ENCODE measurements at regions not wholly inside any gene's neighbourhood (a gene's known extent, or its start where the extent isn't known, plus 50 kb on each side); places are given as distances from the start of the nearest gene placed in this dataset.
"Not testable (repeated sequence)": the region's sequence is repeated elsewhere in the genome, so short reads cannot be mapped to it uniquely, and the experiment has no call there.

DNA sequence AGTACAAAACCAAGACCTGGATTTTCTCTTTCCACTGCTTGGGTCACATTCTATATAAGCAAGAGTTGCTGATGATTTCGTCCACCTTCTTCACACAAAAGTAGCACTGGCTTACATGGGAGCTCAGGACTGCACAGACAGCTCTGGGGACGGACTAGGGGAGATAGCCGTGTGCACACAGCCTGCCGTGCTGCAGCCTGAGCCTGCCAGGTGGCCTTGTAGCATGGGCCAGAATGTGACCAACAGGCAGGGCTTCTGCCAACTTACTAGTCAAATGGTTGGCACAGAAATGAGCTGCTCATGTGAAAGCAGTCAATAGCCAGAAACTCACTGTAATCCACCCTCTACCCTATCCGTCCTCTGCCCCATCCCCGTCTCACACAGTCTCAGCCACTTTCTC, 299.0 kb downstream of the ANAPC1 start:
- H3K4me2 ChIP-seq (ENCODE audit: insufficient read depth in 1 of 2, low read depth in 2 of 2, low read length in 2 of 2); H4K5ac ChIP-seq (ENCODE audit: insufficient read length, low read depth, low read length); H3K79me1 ChIP-seq (ENCODE audit: low read depth, low read length); CTCF ChIA-PET (ENCODE audit: partially characterized antibody); H3K4me3 ChIP-seq (ENCODE audit: extremely low read depth in 1 of 4, insufficient read depth in 2 of 4, low read depth in 3 of 4, low read length in 4 of 4); H3K9me3 ChIP-seq (ENCODE audit: insufficient read depth in 2 of 2, low read depth in 1 of 2, low read length in 1 of 2); FAIRE-seq; H2BK20ac ChIP-seq (ENCODE audit: low read length); H2BK12ac ChIP-seq (ENCODE audit: low read depth, low read length); H4K8ac ChIP-seq (ENCODE audit: extremely low read depth, insufficient read depth, low read length); H3K14ac ChIP-seq (ENCODE audit: insufficient read length); H2BK120ac ChIP-seq (replicated peaks; ENCODE audit: low read depth, low read length); DNase-seq (ENCODE audit: low read depth in 1 of 2, low spot score in 2 of 2); H3K79me2 ChIP-seq (ENCODE audit: control insufficient read depth in 1 of 2, insufficient read depth in 2 of 2, low read length in 2 of 2); H3K56ac ChIP-seq (replicated peaks; ENCODE audit: insufficient read length, low read depth, low read length); H3K23ac ChIP-seq (ENCODE audit: insufficient read length); H4K91ac ChIP-seq (replicated peaks; ENCODE audit: insufficient read length, low read length); H3K4me1 ChIP-seq (replicated peaks in 1 of 4; ENCODE audit: control insufficient read depth in 3 of 4, insufficient read depth in 4 of 4, low read length in 3 of 4); H2AFZ ChIP-seq (ENCODE audit: low read length); H3K23me2 ChIP-seq (ENCODE audit: low read depth, low read length); H3K27me3 ChIP-seq (replicated peaks in 1 of 4; ENCODE audit: control insufficient read depth in 3 of 4, extremely low read depth in 1 of 4, insufficient read depth in 3 of 4, low read length in 3 of 4); H3K4ac ChIP-seq (replicated peaks; ENCODE audit: insufficient read length, low read depth, low read length); H2AK5ac ChIP-seq (ENCODE audit: low read depth, low read length); POLR2A ChIA-PET (ENCODE audit: partially characterized antibody); H3K36me3 ChIP-seq (ENCODE audit: control insufficient read depth in 2 of 4, insufficient read depth in 4 of 4, low read length in 3 of 4); H3K27ac ChIP-seq (ENCODE audit: low read depth, low read length); H3K9ac ChIP-seq (replicated peaks in 1 of 4; ENCODE audit: extremely low read depth in 1 of 4, low read depth in 3 of 4, low read length in 3 of 4); H2BK15ac ChIP-seq (ENCODE audit: low read length); H4K20me1 ChIP-seq (replicated peaks in 1 of 2; ENCODE audit: control insufficient read depth in 1 of 2, insufficient read depth in 2 of 2, low read length in 2 of 2); H3K18ac ChIP-seq (ENCODE audit: extremely low read depth, low read length); H2BK5ac ChIP-seq (ENCODE audit: low read depth, low read length): not testable (repeated sequence)
- 94% methylated on average over 4 of the region's 6 CpGs; no CpG with 5 or more reads in 1 of the 2 experiments for WGBS, 2 experiments (ENCODE audit: extremely low coverage in 1 of 2, insufficient coverage in 1 of 2, insufficient read length in 1 of 2, insufficient replicate concordance in 2 of 2, low coverage in 1 of 2, low lambda C conversion rate in 2 of 2, missing lambda C conversion rate in 1 of 2)

- H3K56ac ChIP-seq (replicated peaks; ENCODE audit: insufficient read length, low read depth, low read length); H4K91ac ChIP-seq (replicated peaks; ENCODE audit: insufficient read length, low read length); H2BK5ac ChIP-seq (ENCODE audit: low read depth, low read length); H2AK5ac ChIP-seq (ENCODE audit: low read depth, low read length); H3K4me1 ChIP-seq (replicated peaks in 1 of 4; ENCODE audit: control insufficient read depth in 3 of 4, insufficient read depth in 4 of 4, low read length in 3 of 4); H3K14ac ChIP-seq (ENCODE audit: insufficient read length); H3K36me3 ChIP-seq (ENCODE audit: control insufficient read depth in 2 of 4, insufficient read depth in 4 of 4, low read length in 3 of 4); H4K5ac ChIP-seq (ENCODE audit: insufficient read length, low read depth, low read length); H3K4me2 ChIP-seq (ENCODE audit: insufficient read depth in 1 of 2, low read depth in 2 of 2, low read length in 2 of 2); H3K27me3 ChIP-seq (replicated peaks in 1 of 4; ENCODE audit: control insufficient read depth in 3 of 4, extremely low read depth in 1 of 4, insufficient read depth in 3 of 4, low read length in 3 of 4); H2AFZ ChIP-seq (ENCODE audit: low read length); POLR2A ChIA-PET (ENCODE audit: partially characterized antibody); H3K79me1 ChIP-seq (ENCODE audit: low read depth, low read length); H2BK15ac ChIP-seq (ENCODE audit: low read length); H3K23ac ChIP-seq (ENCODE audit: insufficient read length); H3K23me2 ChIP-seq (ENCODE audit: low read depth, low read length); H4K20me1 ChIP-seq (replicated peaks in 1 of 2; ENCODE audit: control insufficient read depth in 1 of 2, insufficient read depth in 2 of 2, low read length in 2 of 2); H2BK12ac ChIP-seq (ENCODE audit: low read depth, low read length); H2BK20ac ChIP-seq (ENCODE audit: low read length); H3K27ac ChIP-seq (ENCODE audit: low read depth, low read length); H3K4ac ChIP-seq (replicated peaks; ENCODE audit: insufficient read length, low read depth, low read length); DNase-seq (ENCODE audit: low read depth in 1 of 2, low spot score in 2 of 2); FAIRE-seq; H3K4me3 ChIP-seq (ENCODE audit: extremely low read depth in 1 of 4, insufficient read depth in 2 of 4, low read depth in 3 of 4, low read length in 4 of 4); H3K18ac ChIP-seq (ENCODE audit: extremely low read depth, low read length); H3K9me3 ChIP-seq (ENCODE audit: insufficient read depth in 2 of 2, low read depth in 1 of 2, low read length in 1 of 2); H3K79me2 ChIP-seq (ENCODE audit: control insufficient read depth in 1 of 2, insufficient read depth in 2 of 2, low read length in 2 of 2); H3K9ac ChIP-seq (replicated peaks in 1 of 4; ENCODE audit: extremely low read depth in 1 of 4, low read depth in 3 of 4, low read length in 3 of 4); H4K8ac ChIP-seq (ENCODE audit: extremely low read depth, insufficient read depth, low read length); CTCF ChIA-PET (ENCODE audit: partially characterized antibody); H2BK120ac ChIP-seq (replicated peaks; ENCODE audit: low read depth, low read length): not testable (repeated sequence)
- WGBS, 2 experiments (ENCODE audit: extremely low coverage in 1 of 2, insufficient coverage in 1 of 2, insufficient read length in 1 of 2, insufficient replicate concordance in 2 of 2, low coverage in 1 of 2, low lambda C conversion rate in 2 of 2, missing lambda C conversion rate in 1 of 2): 95% methylated on average over 2 of the region's 2 CpGs; no CpG with 5 or more reads in 1 of the 2 experiments
Measured at GRCh38 chr2:111586014-111586413, 298.0 kb downstream of the ANAPC1 start.

Data from H1 (cell line).